H1 (cell line): ENCODE measurements at regions not wholly inside any gene's neighbourhood (a gene's known extent, or its start where the extent isn't known, plus 50 kb on each side); places are given as distances from the start of the nearest gene placed in this dataset.

Source experiments
- CHD1 ChIP-seq: IDR thresholded peaks from 2 replicates; pipeline ENCODE4 v1.6.1; 2012; ENCODE audit warnings: low read depth, low read length, improper control_type of control experiment
- GTF2F1 ChIP-seq: IDR thresholded peaks from 2 replicates; pipeline ENCODE4 v1.6.1; 2012; ENCODE audit warnings: low read depth, low read length, improper control_type of control experiment, borderline replicate concordance
- POLR2AphosphoS5 ChIP-seq: IDR thresholded peaks from 2 replicates; pipeline ENCODE4 v1.6.1; 2011; ENCODE audit warnings: low read depth, low read length
- RAD21 ChIP-seq, 2 experiments: IDR thresholded peaks in 1 of 2; conservative IDR thresholded peaks in 1 of 2; 2 replicates each; pipeline ENCODE4 v1.6.1; 2011; ENCODE audit warnings: low read depth in 2 of 2, low read length in 2 of 2, improper control_type of control experiment in 1 of 2, inconsistent platforms in 1 of 2, mild to moderate bottlenecking in 1 of 2, moderate library complexity in 1 of 2
- SIN3A ChIP-seq, 2 experiments: IDR thresholded peaks in 1 of 2; conservative IDR thresholded peaks in 1 of 2; 2 replicates each; pipeline ENCODE4 v1.6.1; 2011 to 2012; ENCODE audit warnings: low read length in 2 of 2, improper control_type of control experiment in 1 of 2, low read depth in 1 of 2, mild to moderate bottlenecking in 1 of 2
- TAF7 ChIP-seq: optimal IDR thresholded peaks from 2 replicates; pipeline ENCODE3; 2011; ENCODE audit warnings: low read depth, mild to moderate bottlenecking, inconsistent platforms, low read length, moderate library complexity, borderline replicate concordance

DNA sequence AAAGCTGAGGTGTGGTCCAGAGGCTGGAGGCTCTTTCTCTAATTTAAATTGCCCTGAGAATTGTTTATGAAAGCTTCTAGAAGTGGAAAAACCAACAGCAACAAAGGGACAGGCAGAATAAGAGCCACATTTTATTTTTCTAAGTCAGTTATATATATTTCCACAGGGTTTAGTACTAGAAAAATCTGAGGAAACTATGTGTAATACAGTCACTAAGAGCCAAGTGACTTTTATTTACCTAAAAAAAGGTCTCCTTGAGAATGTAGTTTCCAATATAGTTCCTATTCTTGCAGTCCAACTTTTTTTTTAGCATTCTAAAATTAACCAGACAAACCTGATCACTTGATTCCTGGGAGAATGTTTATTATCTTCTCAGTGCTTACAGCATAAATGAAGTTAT lies 296.6 kb upstream of the MYOCD start (continued):
- TF ChIP-seq GTF2F1 (no peak), SIN3A (conservative IDR thresholded peaks at IDR 0.05 in 1 of 2, IDR thresholded peaks at IDR 0.05 in 1 of 2; ENCODE audit: low read depth in 1 of 2, low read length in 2 of 2) (no peak), POLR2AphosphoS5 (no peak), TAF7 (no peak), RAD21 (IDR thresholded peaks at IDR 0.05 in 1 of 2, conservative IDR thresholded peaks at IDR 0.05 in 1 of 2; ENCODE audit: low read depth in 2 of 2, low read length in 2 of 2) (no peak), CHD1 (no peak)
